Osteoblast (primary cell): ENCODE measurements at regions not wholly inside any gene's neighbourhood (a gene's known extent, or its start where the extent isn't known, plus 50 kb on each side); places are given as distances from the start of the nearest gene placed in this dataset.

Source experiments
- DNase-seq: peaks from one replicate; pipeline ENCODE4 v3.0.0; 2011; ENCODE audit warnings: low spot score, mixed read lengths; ENCODE audit not compliant: insufficient read length; ENCODE audit errors: missing footprints
- H2AFZ ChIP-seq: 2 replicates; pipeline ENCODE4 v1.6.0; 2011; ENCODE audit warnings: mild to moderate bottlenecking, low read length
- H3K27ac ChIP-seq: 2 replicates; pipeline ENCODE4 v1.5.1; 2011; ENCODE audit warnings: mild to moderate bottlenecking, low read depth, low read length, moderate library complexity
- H3K27me3 ChIP-seq: 2 replicates; pipeline ENCODE4 v1.6.0; 2012; ENCODE audit warnings: mild to moderate bottlenecking, control low read depth, inconsistent platforms, low read length, moderate library complexity; ENCODE audit not compliant: insufficient read depth
- H3K36me3 ChIP-seq: 2 replicates; pipeline ENCODE4 v1.5.1; 2011; ENCODE audit warnings: mild to moderate bottlenecking, low read length, control low read depth, moderate library complexity; ENCODE audit not compliant: insufficient read depth
- H3K4me1 ChIP-seq: 2 replicates; pipeline ENCODE4 v1.5.1; 2011; ENCODE audit warnings: mild to moderate bottlenecking, low read length, control low read depth, moderate library complexity; ENCODE audit not compliant: insufficient read depth
- H3K4me2 ChIP-seq: 2 replicates; pipeline ENCODE4 v1.6.0; 2011; ENCODE audit warnings: mild to moderate bottlenecking, low read length; ENCODE audit not compliant: insufficient read depth
- H3K4me3 ChIP-seq: fragments of 200-600 bp; sonication (generic); 3 replicates; pipeline ENCODE4 v1.5.1; 2012; ENCODE audit warnings: mild to moderate bottlenecking, low read length, inconsistent platforms; ENCODE audit not compliant: insufficient read depth
- H3K79me2 ChIP-seq: 2 replicates; pipeline ENCODE4 v1.6.0; 2012; ENCODE audit warnings: mild to moderate bottlenecking, low read length, control low read depth, inconsistent platforms; ENCODE audit not compliant: insufficient read depth
- H3K9me3 ChIP-seq: 2 replicates; pipeline ENCODE4 v1.5.1; 2011; ENCODE audit warnings: low read depth, low read length, control low read depth
- H4K20me1 ChIP-seq: 2 replicates; pipeline ENCODE4 v1.6.0; 2012; ENCODE audit warnings: mild to moderate bottlenecking, low read length, control low read depth; ENCODE audit not compliant: insufficient read depth
- TF ChIP-seq, protein P1 (sequence below): IDR thresholded peaks from 2 replicates; pipeline ENCODE4 v1.5.1; 2011; ENCODE audit warnings: mild to moderate bottlenecking, low read depth, low read length, moderate library complexity; ENCODE audit errors: extremely low read depth

DNA sequence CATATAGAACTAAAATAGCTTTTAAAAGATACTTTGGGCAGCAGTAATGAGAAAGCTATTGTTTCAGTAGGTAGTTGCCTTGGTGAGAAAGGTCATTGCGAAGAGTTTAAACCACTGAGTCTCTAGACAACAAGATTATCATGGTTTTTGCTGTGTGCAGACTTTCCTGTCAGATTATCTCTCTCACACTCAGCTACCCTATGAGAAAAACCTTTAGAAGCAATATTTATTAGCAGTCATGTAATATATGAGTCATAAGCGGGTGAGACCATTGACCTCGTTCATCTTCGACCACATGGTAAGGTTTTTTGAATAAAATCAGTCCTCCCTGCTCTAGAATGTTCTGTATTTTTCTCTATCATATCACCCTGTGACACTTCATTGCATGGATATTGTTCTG is 59.9 kb downstream of the GPR65 start:
- DNase-seq = no peak

DNA sequence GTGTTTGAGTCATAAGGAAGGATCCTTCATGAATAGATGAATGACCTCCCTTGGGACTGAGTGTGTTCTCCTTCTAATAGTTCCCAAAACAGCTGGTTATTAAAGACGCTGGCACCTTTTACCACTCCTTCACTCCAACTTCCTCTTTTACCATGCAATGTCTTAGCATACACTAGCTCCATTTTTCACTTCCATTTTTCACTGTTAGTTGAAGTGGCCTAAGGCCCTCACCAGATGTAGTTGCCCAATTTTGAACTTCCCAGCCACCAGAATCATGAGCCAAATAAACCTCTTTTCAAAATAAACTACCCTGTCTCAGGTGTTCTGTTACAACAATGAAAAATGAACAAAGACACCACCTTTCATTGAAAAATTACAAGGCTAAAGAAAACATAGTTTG is 64.7 kb downstream of the GPR65 start:
- H3K4me2 ChIP-seq = no peak overlapping the region
- TF ChIP-seq, protein P1, sequence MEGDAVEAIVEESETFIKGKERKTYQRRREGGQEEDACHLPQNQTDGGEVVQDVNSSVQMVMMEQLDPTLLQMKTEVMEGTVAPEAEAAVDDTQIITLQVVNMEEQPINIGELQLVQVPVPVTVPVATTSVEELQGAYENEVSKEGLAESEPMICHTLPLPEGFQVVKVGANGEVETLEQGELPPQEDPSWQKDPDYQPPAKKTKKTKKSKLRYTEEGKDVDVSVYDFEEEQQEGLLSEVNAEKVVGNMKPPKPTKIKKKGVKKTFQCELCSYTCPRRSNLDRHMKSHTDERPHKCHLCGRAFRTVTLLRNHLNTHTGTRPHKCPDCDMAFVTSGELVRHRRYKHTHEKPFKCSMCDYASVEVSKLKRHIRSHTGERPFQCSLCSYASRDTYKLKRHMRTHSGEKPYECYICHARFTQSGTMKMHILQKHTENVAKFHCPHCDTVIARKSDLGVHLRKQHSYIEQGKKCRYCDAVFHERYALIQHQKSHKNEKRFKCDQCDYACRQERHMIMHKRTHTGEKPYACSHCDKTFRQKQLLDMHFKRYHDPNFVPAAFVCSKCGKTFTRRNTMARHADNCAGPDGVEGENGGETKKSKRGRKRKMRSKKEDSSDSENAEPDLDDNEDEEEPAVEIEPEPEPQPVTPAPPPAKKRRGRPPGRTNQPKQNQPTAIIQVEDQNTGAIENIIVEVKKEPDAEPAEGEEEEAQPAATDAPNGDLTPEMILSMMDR = no peak

More for the DNA sequence above, 59.9 kb downstream of the GPR65 start:
- H3K4me3 ChIP-seq = no peak overlapping the region
- H3K79me2 ChIP-seq = no peaks in the 10 kb centered on the region
- TF ChIP-seq, protein P1 = no peak
- no peaks in the 10 kb centered on the region for H3K36me3 ChIP-seq
- H3K4me1 ChIP-seq = no peaks in the 10 kb centered on the region
- H3K27ac ChIP-seq = no peak overlapping the region
- H4K20me1 ChIP-seq = no peaks in the 10 kb centered on the region
- no peaks in the 10 kb centered on the region for H3K27me3 ChIP-seq
- H3K9me3 ChIP-seq = no peaks in the 10 kb centered on the region
- no peak overlapping the region for H2AFZ ChIP-seq
- H3K4me2 ChIP-seq = no peak overlapping the region

DNA sequence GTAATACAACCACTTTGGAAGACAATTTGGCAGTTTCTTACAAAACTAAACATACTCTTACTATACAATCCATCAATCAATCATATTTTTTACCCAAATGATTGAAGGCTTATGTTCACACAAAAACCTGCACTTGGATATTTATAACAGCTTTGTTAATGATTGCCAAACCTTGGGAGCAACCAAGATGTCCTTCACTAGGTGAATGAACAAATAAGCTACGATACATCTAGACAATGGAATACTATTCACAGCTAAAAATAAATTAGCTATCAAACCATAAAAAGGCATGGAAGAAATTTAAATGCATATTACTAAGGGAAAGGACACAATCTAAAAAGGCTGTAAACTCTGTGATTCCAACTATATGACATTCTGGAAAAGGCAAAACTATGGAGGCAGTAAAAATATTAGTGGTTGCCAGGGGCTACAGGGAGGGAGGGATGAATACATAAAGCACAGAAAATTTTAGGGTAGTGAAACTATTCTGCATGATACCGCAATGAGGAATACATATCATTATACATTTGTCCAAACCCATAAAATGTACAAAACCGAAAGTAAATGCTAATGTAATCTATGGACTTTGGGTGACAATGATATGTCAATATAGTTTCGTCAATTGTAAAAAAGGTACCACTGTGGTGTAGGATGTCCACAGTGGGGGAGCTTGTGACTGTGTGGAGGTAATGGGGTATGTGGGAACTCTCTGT is 70.5 kb downstream of the GPR65 start:
- H3K4me1 ChIP-seq = no peaks in the 10 kb centered on the region
- TF ChIP-seq, protein P1 = no peak
- H3K79me2 ChIP-seq = no peaks in the 10 kb centered on the region
- H3K27ac ChIP-seq = no peak overlapping the region
- H3K4me2 ChIP-seq = no peak overlapping the region
- H3K36me3 ChIP-seq = no peaks in the 10 kb centered on the region
- H3K9me3 ChIP-seq = no peaks in the 10 kb centered on the region
- no peak for DNase-seq
- no peaks in the 10 kb centered on the region for H3K27me3 ChIP-seq
- H4K20me1 ChIP-seq = no peaks in the 10 kb centered on the region
- H2AFZ ChIP-seq = no peak overlapping the region
- H3K4me3 ChIP-seq = no peak overlapping the region

More for the DNA sequence above, 64.7 kb downstream of the GPR65 start:
- Histone ChIP-seq H4K20me1 (no peaks in the 10 kb centered on the region), H3K9me3 (no peaks in the 10 kb centered on the region), H2AFZ (no peak overlapping the region), H3K4me3 (no peak overlapping the region), H3K79me2 (no peaks in the 10 kb centered on the region), H3K36me3 (no peaks in the 10 kb centered on the region), H3K27ac (no peak overlapping the region), H3K27me3 (no peaks in the 10 kb centered on the region), H3K4me1 (no peaks in the 10 kb centered on the region)
- DNase-seq = no peak

DNA sequence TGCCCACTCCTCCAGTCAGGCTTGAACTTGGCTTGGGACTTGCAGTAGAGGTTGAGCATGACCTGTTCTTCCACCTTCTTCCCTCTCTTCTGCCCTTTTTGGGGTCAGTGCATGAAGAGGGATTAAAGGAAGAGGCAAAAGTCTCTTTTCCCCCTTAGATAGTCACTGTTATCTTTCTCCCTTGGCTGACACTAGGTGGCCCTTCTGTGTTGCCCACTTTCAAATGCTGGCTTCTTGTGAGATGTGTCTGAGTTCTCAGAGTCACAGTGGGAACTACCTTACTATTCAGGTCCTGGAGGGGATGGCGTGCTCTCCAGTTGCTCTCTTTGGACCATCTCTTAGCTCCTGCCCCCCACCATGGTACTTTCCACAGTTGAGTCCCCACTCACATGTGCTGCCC is 73.6 kb downstream of the GPR65 start:
- Histone ChIP-seq H3K4me1 (no peaks in the 10 kb centered on the region), H2AFZ (no peak overlapping the region), H3K79me2 (no peaks in the 10 kb centered on the region), H3K9me3 (no peaks in the 10 kb centered on the region), H3K27me3 (no peaks in the 10 kb centered on the region), H3K36me3 (no peaks in the 10 kb centered on the region), H3K4me2 (no peak overlapping the region), H3K4me3 (no peak overlapping the region), H3K27ac (no peak overlapping the region), H4K20me1 (no peaks in the 10 kb centered on the region)
- TF ChIP-seq, protein P1 = no peak
- no peak for DNase-seq
